ENCODE measurements at regions not wholly inside any gene's neighbourhood (a gene's known extent, or its start where the extent isn't known, plus 50 kb on each side); places are given as distances from the start of the nearest gene placed in this dataset.

GRCh38 chr13:58429917-58430316 is 798.4 kb downstream of the PCDH17 start:
- TF ChIP-seq POLR2A (IDR thresholded peaks at IDR 0.05; ENCODE audit: low read depth, low read length) (no peak), TAF1 (IDR thresholded peaks at IDR 0.05; ENCODE audit: borderline replicate concordance, low read depth, low read length) (no peak)

All from GM12892 (cell line).